T-helper 1 cell treated with Interleukin-12 subunit alpha and Interleukin-12 subunit beta and Interleukin-4 antibody, amounts not matched to agents 30 μg/mL and 1 μg/mL, for 36 hours (primary cell): ENCODE measurements at regions not wholly inside any gene's neighbourhood (a gene's known extent, or its start where the extent isn't known, plus 50 kb on each side); places are given as distances from the start of the nearest gene placed in this dataset.
"Not testable (repeated sequence)": the region's sequence is repeated elsewhere in the genome, so short reads cannot be mapped to it uniquely, and the experiment has no call there.

Experiments
- H3K27ac Mint-ChIP-seq: one replicate; pipeline ENCODE4 v1.8.0; 2021; ENCODE audit warnings: mild to moderate bottlenecking, mixed read lengths
- H3K27me3 Mint-ChIP-seq: one replicate; pipeline ENCODE4 v1.8.0; 2021; ENCODE audit warnings: low read depth, mixed read lengths
- H3K36me3 Mint-ChIP-seq: one replicate; pipeline ENCODE4 v1.8.0; 2021; ENCODE audit warnings: low read depth, mixed read lengths
- H3K4me1 Mint-ChIP-seq: one replicate; pipeline ENCODE4 v1.8.0; 2021; ENCODE audit warnings: low read depth, mixed read lengths
- H3K4me3 Mint-ChIP-seq: one replicate; pipeline ENCODE4 v1.8.0; 2021; ENCODE audit warnings: mild to moderate bottlenecking, moderate library complexity, mixed read lengths
- H3K9me3 Mint-ChIP-seq: one replicate; pipeline ENCODE4 v1.8.0; 2021; ENCODE audit warnings: mixed read lengths

DNA sequence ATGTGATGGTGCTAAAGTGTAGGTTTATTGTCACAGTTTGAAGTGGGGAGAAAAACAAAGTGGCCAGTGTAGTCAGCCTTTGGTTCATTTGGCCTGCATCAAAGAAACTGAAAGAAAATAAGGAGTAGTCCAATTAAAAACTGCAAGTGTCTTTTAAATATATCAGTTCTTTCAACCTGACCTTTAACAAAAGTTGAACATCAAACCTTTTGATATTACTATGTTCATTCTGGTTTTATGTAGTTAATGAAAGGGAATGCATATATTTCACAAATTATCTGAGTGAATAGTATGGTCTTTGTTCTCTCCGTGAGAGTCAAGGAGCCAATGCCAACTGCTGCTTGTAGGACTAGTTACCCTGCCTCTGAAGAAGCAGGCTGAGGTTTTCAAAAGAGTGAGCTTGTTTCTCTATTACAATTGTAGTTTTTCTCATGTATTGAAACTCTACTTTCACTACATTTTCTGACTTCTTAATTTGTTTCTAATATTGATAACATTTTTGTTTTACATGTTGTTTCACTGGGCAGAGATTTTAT is 1160.8 kb upstream of the LRRTM3 start:
- Mint-ChIP-seq H3K36me3 (no peaks in the 10 kb centered on the region), H3K27me3 (no peaks in the 10 kb centered on the region), H3K9me3 (no peaks in the 10 kb centered on the region), H3K4me3 (no peak overlapping the region), H3K4me1 (no peaks in the 10 kb centered on the region), H3K27ac (no peak overlapping the region)

DNA sequence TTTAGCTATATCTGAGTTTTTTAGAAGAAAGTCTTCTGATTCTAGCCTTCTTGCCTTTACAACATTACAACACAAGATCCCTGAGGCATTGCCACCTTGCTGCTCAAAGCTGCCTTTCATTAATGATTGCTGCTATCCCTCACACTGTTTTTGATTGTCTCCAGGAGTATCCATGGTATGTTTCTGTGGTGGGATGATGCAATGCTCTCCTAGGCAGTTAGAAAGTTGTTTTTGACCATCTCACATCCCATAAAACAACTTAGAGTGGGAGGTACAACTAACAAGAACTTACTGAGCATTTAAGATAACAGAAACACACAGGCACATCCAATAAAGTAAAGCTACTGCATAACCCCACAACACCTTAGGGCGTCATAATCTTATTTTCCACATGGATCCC is 1156.0 kb upstream of the LRRTM3 start:
- Mint-ChIP-seq H3K9me3 (peaks cover 5% of the 10 kb centered on the region), H3K4me1 (no peaks in the 10 kb centered on the region), H3K4me3 (no peak overlapping the region), H3K27ac (no peak overlapping the region), H3K27me3 (no peaks in the 10 kb centered on the region), H3K36me3 (no peaks in the 10 kb centered on the region)

DNA sequence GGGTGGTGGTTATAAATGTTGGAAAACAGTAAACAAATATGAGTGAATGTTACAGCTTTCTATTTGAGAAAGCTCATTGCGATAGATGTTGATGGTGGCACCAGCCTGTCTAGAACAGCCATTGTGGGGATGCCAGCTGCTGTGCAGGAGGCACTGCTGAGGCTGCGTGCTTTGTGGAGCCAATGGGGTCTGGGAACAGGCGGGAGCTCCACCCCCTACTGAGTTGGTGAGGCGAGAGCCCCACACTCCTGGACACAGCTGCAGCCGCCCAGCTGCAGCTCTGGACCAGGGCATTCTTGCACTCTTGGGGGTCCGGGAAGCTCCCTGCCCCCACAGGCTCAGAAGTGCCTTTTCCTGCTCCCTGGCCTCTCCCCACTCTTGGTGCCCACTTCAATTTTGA is 1147.1 kb upstream of the LRRTM3 start:
- peaks cover 7% of the 10 kb centered on the region for H3K9me3 Mint-ChIP-seq
- H3K27me3 Mint-ChIP-seq, result no peaks in the 10 kb centered on the region
- no peak overlapping the region for H3K4me3 Mint-ChIP-seq
- H3K36me3 Mint-ChIP-seq, result no peaks in the 10 kb centered on the region
- no peaks in the 10 kb centered on the region for H3K4me1 Mint-ChIP-seq
- no peak overlapping the region for H3K27ac Mint-ChIP-seq

DNA sequence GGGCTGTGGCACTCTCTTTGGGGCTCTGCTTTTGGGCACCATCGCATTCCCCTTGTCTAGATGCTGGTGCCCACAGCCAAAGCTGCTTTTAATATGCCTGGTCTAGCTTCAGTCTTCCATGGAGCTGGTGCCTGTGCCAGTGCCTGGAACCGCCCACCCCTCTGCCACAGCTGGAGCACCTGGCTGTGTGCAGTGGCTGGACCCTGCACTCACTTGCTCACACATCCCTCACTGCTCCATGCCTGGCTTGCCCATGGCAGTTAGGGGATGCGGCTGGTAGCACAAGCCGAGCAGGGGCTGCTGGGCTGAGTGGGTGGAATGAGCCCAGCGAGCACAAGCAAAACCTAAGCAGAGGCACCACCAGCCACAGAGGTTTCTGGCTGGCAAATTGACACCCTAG is 1145.9 kb upstream of the LRRTM3 start:
- peaks cover 7% of the 10 kb centered on the region for H3K9me3 Mint-ChIP-seq
- no peaks in the 10 kb centered on the region for H3K36me3 Mint-ChIP-seq
- no peaks in the 10 kb centered on the region for H3K4me1 Mint-ChIP-seq
- no peak overlapping the region for H3K4me3 Mint-ChIP-seq
- H3K27me3 Mint-ChIP-seq, result no peaks in the 10 kb centered on the region
- no peak overlapping the region for H3K27ac Mint-ChIP-seq

- H3K4me3 Mint-ChIP-seq, result no peak overlapping the region
- no peaks in the 10 kb centered on the region for H3K4me1 Mint-ChIP-seq
- H3K27me3 Mint-ChIP-seq, result no peaks in the 10 kb centered on the region
- H3K27ac Mint-ChIP-seq, result no peak overlapping the region
- peaks cover 3% of the 10 kb centered on the region for H3K9me3 Mint-ChIP-seq
- no peaks in the 10 kb centered on the region for H3K36me3 Mint-ChIP-seq
Measured at GRCh38 chr10:65786279-65786678, 1139.6 kb upstream of the LRRTM3 start.

DNA sequence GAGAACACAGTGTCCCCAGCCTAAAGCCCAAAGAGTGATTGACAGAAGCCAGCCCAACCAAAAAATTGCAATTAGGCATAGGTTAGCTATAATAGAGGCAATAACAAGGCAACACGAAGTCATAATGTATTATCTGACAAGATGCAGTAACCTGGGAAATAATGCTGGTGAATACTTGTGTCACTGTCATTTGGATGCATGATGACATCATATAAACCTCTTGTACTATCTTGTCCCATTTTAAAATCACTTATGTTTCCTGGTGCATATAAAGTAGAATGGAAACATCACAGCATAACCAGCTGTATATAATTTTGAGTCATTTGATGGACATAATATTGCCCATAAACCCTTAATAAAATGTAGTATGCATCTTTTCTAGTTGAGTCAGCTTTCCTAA is 1138.3 kb upstream of the LRRTM3 start:
- Mint-ChIP-seq H3K9me3 (peaks cover 7% of the 10 kb centered on the region), H3K36me3 (no peaks in the 10 kb centered on the region), H3K4me1 (no peaks in the 10 kb centered on the region), H3K27ac (no peak overlapping the region), H3K27me3 (no peaks in the 10 kb centered on the region), H3K4me3 (no peak overlapping the region)

GRCh38 chr10:65788271-65788670 is 1137.6 kb upstream of the LRRTM3 start:
- Mint-ChIP-seq H3K36me3 (no peaks in the 10 kb centered on the region), H3K27ac (no peak overlapping the region), H3K9me3 (peaks cover 4% of the 10 kb centered on the region), H3K4me3 (no peak overlapping the region), H3K27me3 (no peaks in the 10 kb centered on the region), H3K4me1 (no peaks in the 10 kb centered on the region)

GRCh38 chr10:65791979-65792378 is 1133.9 kb upstream of the LRRTM3 start:
- no peaks in the 10 kb centered on the region for H3K27me3 Mint-ChIP-seq
- H3K4me3 Mint-ChIP-seq, result no peak overlapping the region
- no peaks in the 10 kb centered on the region for H3K4me1 Mint-ChIP-seq
- no peak overlapping the region for H3K27ac Mint-ChIP-seq
- peaks cover 13% of the 10 kb centered on the region for H3K9me3 Mint-ChIP-seq
- no peaks in the 10 kb centered on the region for H3K36me3 Mint-ChIP-seq

DNA sequence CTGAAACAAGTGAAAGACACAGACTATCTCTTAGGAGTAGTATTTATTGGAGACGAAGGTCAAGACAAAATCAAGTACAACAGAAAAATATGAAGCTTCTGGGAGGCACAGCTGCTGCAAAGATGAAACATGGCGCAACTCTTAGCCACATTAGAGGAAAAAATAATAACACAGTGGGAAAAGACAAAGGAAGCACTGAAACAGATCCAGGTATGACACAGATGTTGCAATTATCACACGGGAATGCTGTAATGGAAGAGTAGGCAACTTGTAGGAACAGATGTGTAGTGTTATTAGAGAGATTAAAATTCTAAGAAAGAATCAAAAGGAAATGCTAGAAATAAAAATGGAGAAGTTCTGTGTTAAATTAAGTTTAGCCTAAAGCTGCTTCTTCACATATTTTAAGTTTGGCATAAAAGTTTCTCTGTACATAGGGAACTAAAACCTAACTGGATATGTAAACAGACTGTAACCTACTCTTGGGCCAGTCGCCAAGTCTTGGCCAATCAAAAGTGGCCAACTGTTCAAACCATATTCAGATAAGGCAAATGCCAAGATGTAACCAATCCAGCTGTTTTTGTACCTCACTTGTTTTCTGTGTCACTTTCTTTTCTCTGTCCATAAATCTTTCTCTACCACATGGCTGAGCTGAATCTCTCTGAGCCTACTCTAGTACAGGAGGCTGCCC is 1132.0 kb upstream of the LRRTM3 start:
- Mint-ChIP-seq H3K36me3 (no peaks in the 10 kb centered on the region), H3K4me1 (no peaks in the 10 kb centered on the region), H3K4me3 (no peak overlapping the region)

GRCh38 chr10:65794861-65795260 is 1131.0 kb upstream of the LRRTM3 start:
- H3K9me3 Mint-ChIP-seq, result peaks cover 17% of the 10 kb centered on the region
- H3K36me3 Mint-ChIP-seq, H3K4me3 Mint-ChIP-seq, H3K4me1 Mint-ChIP-seq, H3K27ac Mint-ChIP-seq, H3K27me3 Mint-ChIP-seq: not testable (repeated sequence)

More for the DNA sequence above, 1132.0 kb upstream of the LRRTM3 start:
- Mint-ChIP-seq H3K9me3 (peaks cover 17% of the 10 kb centered on the region), H3K27me3 (no peaks in the 10 kb centered on the region), H3K27ac (no peak overlapping the region)

GRCh38 chr10:65796472-65796871 is 1129.4 kb upstream of the LRRTM3 start:
- H3K27ac Mint-ChIP-seq, result no peak overlapping the region
- H3K27me3 Mint-ChIP-seq, result no peaks in the 10 kb centered on the region
- no peak overlapping the region for H3K4me3 Mint-ChIP-seq
- no peaks in the 10 kb centered on the region for H3K36me3 Mint-ChIP-seq
- H3K9me3 Mint-ChIP-seq, result peaks cover 17% of the 10 kb centered on the region
- no peaks in the 10 kb centered on the region for H3K4me1 Mint-ChIP-seq

GRCh38 chr10:65798133-65798532 is 1127.7 kb upstream of the LRRTM3 start:
- H3K4me3 Mint-ChIP-seq, result no peak overlapping the region
- no peaks in the 10 kb centered on the region for H3K27me3 Mint-ChIP-seq
- H3K9me3 Mint-ChIP-seq, result peaks cover 17% of the 10 kb centered on the region
- H3K27ac Mint-ChIP-seq, result no peak overlapping the region
- no peaks in the 10 kb centered on the region for H3K4me1 Mint-ChIP-seq
- no peaks in the 10 kb centered on the region for H3K36me3 Mint-ChIP-seq

DNA sequence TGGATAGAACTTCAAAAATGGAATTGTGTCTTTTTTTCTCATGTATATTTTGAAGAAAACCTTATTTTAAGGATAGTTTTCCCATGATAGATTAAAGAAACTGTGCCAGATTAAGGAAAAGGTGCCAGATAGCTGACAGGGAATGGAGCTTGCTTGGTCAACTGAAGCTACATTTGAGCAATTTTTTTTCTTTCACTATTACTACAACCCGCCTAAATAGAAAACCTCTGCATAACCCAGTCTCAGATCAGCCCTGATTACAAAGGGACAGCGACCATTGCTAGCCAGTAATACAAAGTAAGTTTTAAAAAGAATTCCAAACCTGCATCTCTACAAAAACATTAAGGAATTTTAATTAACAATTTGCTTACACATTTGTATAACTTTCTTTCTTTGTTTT is 1123.4 kb upstream of the LRRTM3 start:
- Mint-ChIP-seq H3K36me3 (no peaks in the 10 kb centered on the region), H3K27me3 (no peaks in the 10 kb centered on the region), H3K27ac (no peak overlapping the region), H3K9me3 (peaks cover 8% of the 10 kb centered on the region), H3K4me1 (no peaks in the 10 kb centered on the region), H3K4me3 (no peak overlapping the region)

GRCh38 chr10:65805511-65805910 is 1120.3 kb upstream of the LRRTM3 start:
- Mint-ChIP-seq H3K4me3 (no peak overlapping the region), H3K9me3 (peaks cover 4% of the 10 kb centered on the region), H3K27ac (no peak overlapping the region), H3K27me3 (no peaks in the 10 kb centered on the region), H3K4me1 (no peaks in the 10 kb centered on the region), H3K36me3 (no peaks in the 10 kb centered on the region)

- no peak overlapping the region for H3K27ac Mint-ChIP-seq
- H3K27me3 Mint-ChIP-seq, result no peaks in the 10 kb centered on the region
- H3K4me1 Mint-ChIP-seq, result no peaks in the 10 kb centered on the region
- no peaks in the 10 kb centered on the region for H3K36me3 Mint-ChIP-seq
- no peak overlapping the region for H3K4me3 Mint-ChIP-seq
- peaks cover 4% of the 10 kb centered on the region for H3K9me3 Mint-ChIP-seq
Measured at GRCh38 chr10:65805993-65806392, 1119.8 kb upstream of the LRRTM3 start.
